K562 (cell line): ENCODE measurements at regions not wholly inside any gene's neighbourhood (a gene's known extent, or its start where the extent isn't known, plus 50 kb on each side); places are given as distances from the start of the nearest gene placed in this dataset.

ENCODE experiments used
- ATAC-seq: fragments of 200-7000 bp; cut with Tn5 transposase; 3 replicates; pipeline ENCODE4 v1.9.1; 2020; ENCODE audit warnings: moderate library complexity
- BruUV-seq: library from RNA; stranded (reverse); fragments of 400-500 nt; replicated peaks from 2 replicates; lab custom pipeline; 2021; lab: Mats Ljungman, UMichigan
- CTCF ChIA-PET: fragments of 300-600 bp; formaldehyde crosslinking; extraction: SDS; loops from one replicate; lab custom pipeline; 2021; ENCODE audit warnings: low intra/inter-chr PET ratio; lab: Yijun Ruan, JAX
- POLR2A ChIA-PET: fragments of 300-600, 350-650 bp; sonication (Branson Sonifier 250); formaldehyde crosslinking; extraction: SDS; loops from one replicate; lab custom pipeline; 2021; ENCODE audit warnings: antibody characterized with exemption, inconsistent platforms; lab: Yijun Ruan, JAX
- DNase-seq, 4 experiments: peaks; one replicate each; pipeline versions ENCODE4 v3.0.0 to v3.0.0-alpha.2; 2011 to 2018; ENCODE audit warnings: low spot score in 3 of 4, mixed read lengths in 3 of 4; ENCODE audit errors: extremely low read depth in 1 of 4
- FAIRE-seq: peaks from 2 replicates; lab custom pipeline; 2011; peaks lifted over from hg19 to GRCh38; lab: Jason Lieb, UNC
- H2AFZ ChIP-seq: 2 replicates; pipeline ENCODE4 v1.6.0; 2011; ENCODE audit warnings: low read depth, low read length, control low read depth, inconsistent platforms
- H3K27ac ChIP-seq: fragments of 200-600 bp; 3 replicates; pipeline ENCODE4 v1.8.0; 2011; ENCODE audit warnings: low read depth, mild to moderate bottlenecking, control low read depth, inconsistent platforms, low read length, moderate library complexity, mixed read lengths; ENCODE audit errors: extremely low read depth
- H3K27me3 ChIP-seq, 2 experiments: fragments of 300-600 bp in 1 of 2; 2 replicates in 1 of 2; 3 replicates in 1 of 2; pipeline versions ENCODE4 v1.6.0 to v1.8.0; 2011; ENCODE audit warnings: inconsistent platforms in 2 of 2, low read length in 2 of 2, mild to moderate bottlenecking in 1 of 2, mixed read lengths in 1 of 2, moderate library complexity in 1 of 2; ENCODE audit not compliant: control insufficient read depth in 2 of 2, insufficient read depth in 2 of 2
- H3K36me3 ChIP-seq: fragments of 300-600 bp; 3 replicates; pipeline ENCODE4 v1.8.0; 2011; ENCODE audit warnings: mild to moderate bottlenecking, low read length, inconsistent platforms; ENCODE audit not compliant: control insufficient read depth, insufficient read depth
- H3K4me1 ChIP-seq, 2 experiments: fragments of 200-600 bp in 1 of 2; replicated peaks in 1 of 2; 2 replicates in 1 of 2; 3 replicates in 1 of 2; pipeline versions ENCODE4 v1.5.1 to v1.8.0; 2011; ENCODE audit warnings: inconsistent platforms in 2 of 2, low read length in 2 of 2, mild to moderate bottlenecking in 1 of 2, mixed read lengths in 1 of 2, moderate library complexity in 1 of 2; ENCODE audit not compliant: control insufficient read depth in 2 of 2, insufficient read depth in 2 of 2
- H3K4me2 ChIP-seq: 2 replicates; pipeline ENCODE4 v1.6.1; 2011; ENCODE audit warnings: low read length, control low read depth, inconsistent platforms, mixed read lengths; ENCODE audit not compliant: insufficient read depth
- H3K4me3 ChIP-seq: fragments of 200-600 bp; sonication (generic), shearing (Covaris generic); 2 replicates; pipeline ENCODE4 v1.5.1; 2016; ENCODE audit warnings: control low read depth, inconsistent platforms
- H3K79me2 ChIP-seq: fragments of 200-600 bp; 3 replicates; pipeline ENCODE4 v1.8.0; 2011; ENCODE audit warnings: low read length, inconsistent platforms; ENCODE audit not compliant: control insufficient read depth, insufficient read depth
- H3K9ac ChIP-seq, 2 experiments: 2 replicates each; pipeline versions ENCODE4 v1.6.0 to v1.6.1; 2011; ENCODE audit warnings: low read depth in 2 of 2, low read length in 2 of 2, control low read depth in 1 of 2, inconsistent platforms in 1 of 2, mild to moderate bottlenecking in 1 of 2, mixed read lengths in 1 of 2; ENCODE audit not compliant: insufficient read depth in 1 of 2
- H3K9me1 ChIP-seq: one replicate; pipeline ENCODE4 v1.6.0; 2011; ENCODE audit warnings: inconsistent platforms, mild to moderate bottlenecking, low read length, moderate library complexity; ENCODE audit not compliant: control insufficient read depth, insufficient read depth
- H3K9me3 ChIP-seq: replicated peaks from 2 replicates; pipeline ENCODE4 v1.5.1; 2011; ENCODE audit warnings: low read depth, low read length, inconsistent platforms; ENCODE audit not compliant: control insufficient read depth, insufficient read depth
- H4K20me1 ChIP-seq: replicated peaks from 2 replicates; pipeline ENCODE4 v1.6.1; 2011; ENCODE audit warnings: low read length, inconsistent platforms, mixed read lengths; ENCODE audit not compliant: control insufficient read depth, insufficient read depth
- CEBPG ChIP-seq, 3 experiments: fragments of 200-800 bp in 1 of 3; sonication (Bioruptor generic) in 1 of 3; sonication (generic) in 1 of 3; formaldehyde crosslinking in 1 of 3; IDR thresholded peaks in 2 of 3; conservative IDR thresholded peaks in 1 of 3; 2 replicates each; pipeline versions ENCODE4 v1.6.1 to v1.8.0; 2016 to 2022; ENCODE audit warnings: missing compliant biosample characterization in 2 of 3, missing genetic modification characterization in 2 of 3, mild to moderate bottlenecking in 1 of 3, missing genetic modification reagents in 1 of 3
- NUFIP1 ChIP-seq: fragments of 450-650 bp; IDR thresholded peaks from 2 replicates; pipeline ENCODE4 v1.6.1; 2018; ENCODE audit not compliant: partially characterized antibody
- THAP12 ChIP-seq: fragments of 250-450 bp; sonication (Bioruptor Pico); IDR thresholded peaks from 2 replicates; pipeline ENCODE4 v1.9.0; 2021; ENCODE audit warnings: mild to moderate bottlenecking, inconsistent platforms
- ZHX1 ChIP-seq: fragments of 150-350 bp; conservative IDR thresholded peaks from 2 replicates; pipeline ENCODE4 v1.6.1; 2014; ENCODE audit warnings: low read length
- in situ Hi-C: fragments of 300-500 bp; cut with MboI; formaldehyde crosslinking; loops from 4 replicates; pipeline ENCODE4 v1.15.0; 2018; ENCODE audit warnings: inconsistent platforms, mixed read lengths
- intact Hi-C: fragments of 100-400 bp; cut with micrococcal nuclease; formaldehyde crosslinking; loops from 2 replicates; pipeline ENCODE4 v1.14.2; 2022

- TF ChIP-seq ZHX1 (no peak), NUFIP1 (no peak)
These were observed 210.9 kb upstream of the PKDCC start (continued) for GRCh38 chr2:41836948-41837347.

- POLR2A ChIA-PET, result no interaction called here
- FAIRE-seq (no peak), DNase-seq (no peak), ATAC-seq (no peak)
- TF ChIP-seq CEBPG (CRISPR knock-in tag; IDR thresholded peaks at IDR 0.05), result no peak
- TF ChIP-seq CEBPG (tag; conservative IDR thresholded peaks at IDR 0.05 in 1 of 2, IDR thresholded peaks at IDR 0.05 in 1 of 2), result peak in 1 of 2 experiments; percentile 63; a peak in 1 of 4 replicates
- TF ChIP-seq THAP12 (CRISPR knock-in tag), result no peak
- Histone ChIP-seq H3K9me1 (no peaks in the 10 kb centered on the region), H3K79me2 (no peaks in the 10 kb centered on the region), H3K9me3 (no peaks in the 10 kb centered on the region), H3K4me3 (no peak overlapping the region), H2AFZ (no peak overlapping the region), H3K27ac (no peak overlapping the region), H3K4me1 (peaks cover 0 to 5% of the 10 kb centered on the region in 2 experiments; a peak in 2 of 5 replicates), H3K36me3 (no peaks in the 10 kb centered on the region), H4K20me1 (no peaks in the 10 kb centered on the region), H3K9ac (no peak overlapping the region), H3K27me3 (no peaks in the 10 kb centered on the region), H3K4me2 (no peak overlapping the region)
- CTCF ChIA-PET, result no interaction called here
- in situ Hi-C loops (no loop called here), intact Hi-C loops (no loop called here)
- no TSS peak for BruUV-seq
These were observed 210.2 kb upstream of the PKDCC start for GRCh38 chr2:41837610-41838009.
